OCI-LY7 (cell line): ENCODE measurements at regions not wholly inside any gene's neighbourhood (a gene's known extent, or its start where the extent isn't known, plus 50 kb on each side); places are given as distances from the start of the nearest gene placed in this dataset.

Experiments used
- BruUV-seq: library from RNA; stranded (reverse); fragments of 400-500 nt; replicated peaks from 2 replicates; lab custom pipeline; 2021; lab: Mats Ljungman, UMichigan
- CTCF ChIA-PET: fragments of 300-600 bp; sonication (Branson Sonifier 250); formaldehyde crosslinking; loops from one replicate; lab custom pipeline; 2022; ENCODE audit warnings: antibody characterized with exemption; ENCODE audit not compliant: unreplicated experiment; lab: Charles Lee
- POLR2A ChIA-PET: fragments of 300-600 bp; sonication (Branson Sonifier 250); formaldehyde crosslinking; loops from one replicate; lab custom pipeline; 2022; ENCODE audit warnings: antibody characterized with exemption; lab: Charles Lee
- DNase-seq: peaks from one replicate; pipeline ENCODE4 v3.0.0-alpha.2; 2015; ENCODE audit warnings: low spot score
- H2AFZ ChIP-seq: fragments of 200-600 bp; sonication (generic), shearing (Covaris generic); 2 replicates; pipeline ENCODE4 v1.6.1; 2014; ENCODE audit warnings: mild to moderate bottlenecking, antibody characterized with exemption, low read length, moderate library complexity
- H3K27ac ChIP-seq: fragments of 200-600 bp; sonication (generic); 2 replicates; pipeline ENCODE4 v1.5.1; 2014; ENCODE audit warnings: mixed run types, low read depth, mild to moderate bottlenecking, moderate library complexity, low read length, inconsistent platforms; ENCODE audit not compliant: poor library complexity, severe bottlenecking
- H3K36me3 ChIP-seq: fragments of 200-600 bp; sonication (generic); 2 replicates; pipeline ENCODE4 v1.6.1; 2014; ENCODE audit warnings: mild to moderate bottlenecking, antibody characterized with exemption, low read length, moderate library complexity, mixed read lengths; ENCODE audit not compliant: insufficient read depth
- H3K4me1 ChIP-seq: fragments of 200-600 bp; sonication (generic); 2 replicates; pipeline ENCODE4 v1.5.1; 2014; ENCODE audit warnings: mild to moderate bottlenecking, low read length; ENCODE audit not compliant: insufficient read depth, poor library complexity, severe bottlenecking
- H3K4me2 ChIP-seq: fragments of 200-600 bp; sonication (generic); 2 replicates; pipeline ENCODE4 v1.6.1; 2014; ENCODE audit warnings: mild to moderate bottlenecking, low read length
- H3K4me3 ChIP-seq: fragments of 200-600 bp; sonication (generic); 2 replicates; pipeline ENCODE4 v1.5.1; 2014; ENCODE audit warnings: mild to moderate bottlenecking, low read depth, low read length; ENCODE audit not compliant: poor library complexity, severe bottlenecking
- H3K79me2 ChIP-seq: fragments of 200-600 bp; sonication (generic); 2 replicates; pipeline ENCODE4 v1.6.1; 2016; ENCODE audit warnings: low read depth, mild to moderate bottlenecking, low read length, moderate library complexity, mixed read lengths; ENCODE audit not compliant: insufficient read depth
- H3K9me2 ChIP-seq: fragments of 200-600 bp; sonication (generic); 2 replicates; pipeline ENCODE4 v1.6.1; 2016; ENCODE audit warnings: mild to moderate bottlenecking, low read length, mixed read lengths; ENCODE audit not compliant: insufficient read depth
- H3K9me3 ChIP-seq: fragments of 200-600 bp; sonication (generic); 2 replicates; pipeline ENCODE4 v1.6.1; 2014; ENCODE audit warnings: mild to moderate bottlenecking, mixed run types, low read length, mixed read lengths
- H4K20me1 ChIP-seq: fragments of 200-600 bp; sonication (generic); 2 replicates; pipeline ENCODE4 v1.6.1; 2014; ENCODE audit warnings: mild to moderate bottlenecking, antibody characterized with exemption, low read length, moderate library complexity, mixed read lengths; ENCODE audit not compliant: insufficient read depth
- EZH2phosphoT487 ChIP-seq: fragments of 200-600 bp; sonication (generic); IDR thresholded peaks from 2 replicates; pipeline ENCODE4 v1.6.1; 2018; ENCODE audit warnings: low read depth, borderline replicate concordance, mild to moderate bottlenecking, mixed run types, antibody characterized with exemption, low read length, moderate library complexity, mixed read lengths
- intact Hi-C: fragments of 100-400 bp; cut with micrococcal nuclease; formaldehyde crosslinking; loops from one replicate; pipeline ENCODE4 v1.10.0; 2022; ENCODE audit not compliant: unreplicated experiment
- TF ChIP-seq, protein P1 (sequence below): fragments of 200-600 bp; sonication (generic); conservative IDR thresholded peaks from 2 replicates; pipeline ENCODE4 v1.5.1; 2014; ENCODE audit warnings: mild to moderate bottlenecking, antibody characterized with exemption, low read length, moderate library complexity, mixed read lengths

DNA sequence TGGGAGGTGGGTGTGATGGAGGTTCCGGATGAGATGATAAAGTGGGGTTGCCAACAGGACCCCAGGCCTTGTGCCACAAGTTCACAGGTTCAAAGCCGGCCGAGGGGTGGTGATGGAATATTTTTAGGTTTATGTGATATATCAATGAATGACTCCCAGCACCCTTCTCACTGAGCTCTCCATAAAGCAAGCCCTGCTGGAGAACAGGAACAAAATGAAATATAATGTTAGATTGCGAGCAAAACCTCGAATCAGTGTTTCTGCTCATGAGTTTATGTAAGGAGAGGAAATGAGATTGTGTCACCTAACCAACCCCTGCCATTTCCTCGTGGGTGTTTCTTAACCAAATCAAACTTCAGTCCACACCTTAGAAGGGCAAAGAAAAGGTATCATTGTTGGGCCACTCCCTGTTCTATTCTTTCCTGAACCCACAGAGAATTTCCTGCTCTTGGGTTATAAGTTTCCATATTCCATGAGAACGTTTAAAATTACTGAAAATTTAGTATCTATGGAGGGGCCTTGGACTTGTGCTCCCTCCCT, 192.2 kb upstream of the EXOC2 start:
- POLR2A ChIA-PET: interaction anchor here (1.0 kb wide), 1 partner anchor 12 kb away, joined by 3 read pairs; no protein-coding TSS in a partner anchor

DNA sequence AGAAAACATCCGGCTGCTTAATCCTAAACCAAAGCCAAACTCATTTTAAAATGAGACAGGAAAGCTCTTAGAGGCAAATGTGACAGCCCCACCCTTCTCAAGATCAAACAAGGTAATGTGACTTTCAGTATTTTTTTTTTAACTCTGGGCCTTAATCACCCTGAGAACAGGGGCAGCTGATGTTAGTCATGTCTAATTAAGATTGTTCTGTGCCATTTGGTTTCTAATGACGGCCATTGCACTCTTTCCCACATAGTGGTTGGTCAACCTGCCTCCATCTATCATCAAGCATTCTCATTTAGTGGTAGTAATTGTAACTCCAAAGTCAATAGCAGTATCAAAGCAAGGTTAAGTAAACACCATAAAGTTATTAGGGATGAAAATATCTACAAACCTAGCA, 191.6 kb upstream of the EXOC2 start:
- no peaks in the 10 kb centered on the region for H3K36me3 ChIP-seq
- intact Hi-C loops: no loop called here
- ChIA-PET POLR2A (no interaction called here), CTCF (no interaction called here)
- no peaks in the 10 kb centered on the region for H3K9me3 ChIP-seq
- H3K4me1 ChIP-seq: no peaks in the 10 kb centered on the region
- H2AFZ ChIP-seq: no peak overlapping the region
- H3K4me2 ChIP-seq: no peak overlapping the region
- H4K20me1 ChIP-seq: no peaks in the 10 kb centered on the region
- H3K27ac ChIP-seq: no peak overlapping the region
- H3K9me2 ChIP-seq: no peaks in the 10 kb centered on the region
- H3K4me3 ChIP-seq: no peak overlapping the region
- H3K79me2 ChIP-seq: no peaks in the 10 kb centered on the region
- no TSS peak for BruUV-seq
- no peak for DNase-seq
- TF ChIP-seq, protein P1, sequence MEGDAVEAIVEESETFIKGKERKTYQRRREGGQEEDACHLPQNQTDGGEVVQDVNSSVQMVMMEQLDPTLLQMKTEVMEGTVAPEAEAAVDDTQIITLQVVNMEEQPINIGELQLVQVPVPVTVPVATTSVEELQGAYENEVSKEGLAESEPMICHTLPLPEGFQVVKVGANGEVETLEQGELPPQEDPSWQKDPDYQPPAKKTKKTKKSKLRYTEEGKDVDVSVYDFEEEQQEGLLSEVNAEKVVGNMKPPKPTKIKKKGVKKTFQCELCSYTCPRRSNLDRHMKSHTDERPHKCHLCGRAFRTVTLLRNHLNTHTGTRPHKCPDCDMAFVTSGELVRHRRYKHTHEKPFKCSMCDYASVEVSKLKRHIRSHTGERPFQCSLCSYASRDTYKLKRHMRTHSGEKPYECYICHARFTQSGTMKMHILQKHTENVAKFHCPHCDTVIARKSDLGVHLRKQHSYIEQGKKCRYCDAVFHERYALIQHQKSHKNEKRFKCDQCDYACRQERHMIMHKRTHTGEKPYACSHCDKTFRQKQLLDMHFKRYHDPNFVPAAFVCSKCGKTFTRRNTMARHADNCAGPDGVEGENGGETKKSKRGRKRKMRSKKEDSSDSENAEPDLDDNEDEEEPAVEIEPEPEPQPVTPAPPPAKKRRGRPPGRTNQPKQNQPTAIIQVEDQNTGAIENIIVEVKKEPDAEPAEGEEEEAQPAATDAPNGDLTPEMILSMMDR: no peak
- no peak for TF ChIP-seq EZH2phosphoT487

More for the DNA sequence above, 192.2 kb upstream of the EXOC2 start:
- H3K27ac ChIP-seq: no peak overlapping the region
- TF ChIP-seq EZH2phosphoT487: no peak
- TF ChIP-seq, protein P1: no peak
- no peak overlapping the region for H3K4me2 ChIP-seq
- BruUV-seq: no TSS peak
- H3K9me3 ChIP-seq: no peaks in the 10 kb centered on the region
- intact Hi-C loops: no loop called here
- H3K4me1 ChIP-seq: no peaks in the 10 kb centered on the region
- no peaks in the 10 kb centered on the region for H3K9me2 ChIP-seq
- H4K20me1 ChIP-seq: no peaks in the 10 kb centered on the region
- no peak overlapping the region for H2AFZ ChIP-seq
- CTCF ChIA-PET: no interaction called here
- H3K36me3 ChIP-seq: no peaks in the 10 kb centered on the region
- no peak overlapping the region for H3K4me3 ChIP-seq
- H3K79me2 ChIP-seq: no peaks in the 10 kb centered on the region
- no peak for DNase-seq

DNA sequence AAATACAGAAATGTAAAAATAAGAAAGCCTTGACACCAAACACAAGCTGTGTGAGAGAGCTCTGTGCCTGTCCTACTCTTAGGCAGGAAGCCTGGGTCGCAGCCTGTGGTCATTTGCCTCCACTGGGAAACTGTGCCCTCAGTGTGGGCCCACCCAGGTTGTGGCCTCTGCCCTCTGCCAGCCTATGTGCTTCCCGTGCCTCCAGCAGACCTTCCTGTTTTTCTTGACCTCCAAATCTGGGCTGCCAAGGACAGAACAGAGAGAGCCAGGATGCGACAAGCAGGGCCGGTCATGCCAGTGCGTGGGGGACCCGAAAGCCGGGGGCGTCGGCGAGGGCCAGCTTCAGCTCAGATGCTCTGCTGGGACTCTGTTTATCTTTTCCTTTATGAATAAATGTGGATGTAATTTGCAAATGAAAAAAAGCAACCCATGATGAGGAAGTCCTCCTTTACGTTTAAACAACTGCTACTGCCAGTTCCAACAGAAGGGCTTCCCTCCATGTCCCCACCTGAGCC, 189.2 kb upstream of the EXOC2 start:
- H4K20me1 ChIP-seq: no peaks in the 10 kb centered on the region
- CTCF ChIA-PET: no interaction called here
- no peaks in the 10 kb centered on the region for H3K79me2 ChIP-seq
- no peak for DNase-seq
- TF ChIP-seq, protein P1: no peak
- TF ChIP-seq EZH2phosphoT487: no peak
- no peak overlapping the region for H3K4me3 ChIP-seq
- no peak overlapping the region for H3K27ac ChIP-seq
- intact Hi-C loops: no loop called here
- no peaks in the 10 kb centered on the region for H3K9me3 ChIP-seq
- H3K9me2 ChIP-seq: no peaks in the 10 kb centered on the region
- H3K4me1 ChIP-seq: no peaks in the 10 kb centered on the region
- no peaks in the 10 kb centered on the region for H3K36me3 ChIP-seq
- no peak overlapping the region for H2AFZ ChIP-seq
- no TSS peak for BruUV-seq
- POLR2A ChIA-PET: no interaction called here
- no peak overlapping the region for H3K4me2 ChIP-seq
